ENCODE measurements at regions not wholly inside any gene's neighbourhood (a gene's known extent, or its start where the extent isn't known, plus 50 kb on each side); places are given as distances from the start of the nearest gene placed in this dataset.

DNA sequence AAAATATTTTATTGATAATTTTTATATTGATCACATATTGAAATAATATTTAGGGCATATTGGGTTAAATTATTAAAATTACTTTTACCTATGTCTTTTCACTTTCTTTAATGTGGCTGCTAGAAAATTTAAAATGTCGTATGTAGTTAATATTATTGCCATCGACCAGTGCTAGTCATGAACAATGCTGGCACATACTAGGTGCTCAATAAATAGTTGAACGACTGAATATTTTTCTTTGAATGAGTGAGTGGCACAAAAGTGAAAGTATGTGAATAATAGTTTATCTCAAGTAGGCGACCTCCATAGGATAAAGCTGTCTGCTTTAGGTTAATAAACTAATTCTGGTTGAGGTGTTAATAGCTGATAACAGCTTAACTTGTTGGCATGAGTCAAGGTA lies 150.8 kb upstream of the FGGY start:
- no peaks in the 10 kb centered on the region for H3K79me2 ChIP-seq (ENCODE audit: control insufficient read depth in 1 of 2, insufficient read depth in 2 of 2, low read length in 2 of 2)
- H3K23ac ChIP-seq (ENCODE audit: insufficient read length): no peak overlapping the region
- DNase-seq (ENCODE audit: low read depth in 1 of 2, low spot score in 2 of 2) (no peak), FAIRE-seq (no peak)
- H3K27me3 ChIP-seq (replicated peaks in 1 of 4; ENCODE audit: control insufficient read depth in 3 of 4, extremely low read depth in 1 of 4, insufficient read depth in 3 of 4, low read length in 3 of 4): peaks cover 0 to 8% (median 1%) of the 10 kb centered on the region in 4 experiments; a peak in 3 of 7 replicates
- no peak overlapping the region for H3K14ac ChIP-seq (ENCODE audit: insufficient read length)
- ChIA-PET CTCF (ENCODE audit: partially characterized antibody) (interaction anchor here (0.7 kb wide), 1 partner anchor 573 kb away, joined by 3 read pairs; no protein-coding TSS in a partner anchor), POLR2A (ENCODE audit: partially characterized antibody) (interaction anchor here (0.9 kb wide), 1 partner anchor 362 kb away, joined by 3 read pairs; the partner anchor contains the start of gene JUN)
- no peaks in the 10 kb centered on the region for H3K9me3 ChIP-seq (ENCODE audit: insufficient read depth in 2 of 2, low read depth in 1 of 2, low read length in 1 of 2)
- H2AK5ac ChIP-seq (ENCODE audit: low read depth, low read length): no peak overlapping the region
- peak overlapping the region; percentile 75 to 81; a peak in 3 of 4 replicates for H3K4me2 ChIP-seq (ENCODE audit: insufficient read depth in 1 of 2, low read depth in 2 of 2, low read length in 2 of 2)
- H2BK120ac ChIP-seq (replicated peaks; ENCODE audit: low read depth, low read length): no peak overlapping the region
- no peak overlapping the region for H2AFZ ChIP-seq (ENCODE audit: low read length)
- no peak overlapping the region for H3K4ac ChIP-seq (replicated peaks; ENCODE audit: insufficient read length, low read depth, low read length)
- H3K4me1 ChIP-seq (replicated peaks in 1 of 4; ENCODE audit: control insufficient read depth in 3 of 4, insufficient read depth in 4 of 4, low read length in 3 of 4): peaks cover 5 to 18% (median 10%) of the 10 kb centered on the region in 4 experiments; a peak in 6 of 7 replicates
- H2BK15ac ChIP-seq (ENCODE audit: low read length): no peak overlapping the region
- 86% methylated on average over 4 of the region's 4 CpGs; no CpG with 5 or more reads in 1 of the 2 experiments for WGBS, 2 experiments (ENCODE audit: extremely low coverage in 1 of 2, insufficient coverage in 1 of 2, insufficient read length in 1 of 2, insufficient replicate concordance in 2 of 2, low coverage in 1 of 2, low lambda C conversion rate in 2 of 2, missing lambda C conversion rate in 1 of 2)
- H4K20me1 ChIP-seq (replicated peaks in 1 of 2; ENCODE audit: control insufficient read depth in 1 of 2, insufficient read depth in 2 of 2, low read length in 2 of 2): no peaks in the 10 kb centered on the region
- peaks cover 8% of the 10 kb centered on the region; the same call in 1 of the 2 replicates for H3K23me2 ChIP-seq (ENCODE audit: low read depth, low read length)
- H2BK5ac ChIP-seq (ENCODE audit: low read depth, low read length): no peak overlapping the region
- H2BK12ac ChIP-seq (ENCODE audit: low read depth, low read length): no peak overlapping the region
- H3K9ac ChIP-seq (replicated peaks in 1 of 4; ENCODE audit: extremely low read depth in 1 of 4, low read depth in 3 of 4, low read length in 3 of 4): no peak overlapping the region
- H3K18ac ChIP-seq (ENCODE audit: extremely low read depth, low read length): no peak overlapping the region
- peak overlapping the region in 1 of 4 experiments; percentile 62; a peak in 3 of 8 replicates for H3K4me3 ChIP-seq (ENCODE audit: extremely low read depth in 1 of 4, insufficient read depth in 2 of 4, low read depth in 3 of 4, low read length in 4 of 4)
- H3K27ac ChIP-seq (ENCODE audit: low read depth, low read length): no peak overlapping the region
- H3K56ac ChIP-seq (replicated peaks; ENCODE audit: insufficient read length, low read depth, low read length): no peak overlapping the region
- no peak overlapping the region for H4K91ac ChIP-seq (replicated peaks; ENCODE audit: insufficient read length, low read length)
- H3K36me3 ChIP-seq (ENCODE audit: control insufficient read depth in 2 of 4, insufficient read depth in 4 of 4, low read length in 3 of 4): no peaks in the 10 kb centered on the region
- H2BK20ac ChIP-seq (ENCODE audit: low read length): no peak overlapping the region
- no peaks in the 10 kb centered on the region for H3K79me1 ChIP-seq (ENCODE audit: low read depth, low read length)
- H4K8ac ChIP-seq (ENCODE audit: extremely low read depth, insufficient read depth, low read length): no peak overlapping the region
- no peak overlapping the region for H4K5ac ChIP-seq (ENCODE audit: insufficient read length, low read depth, low read length)
- no peak for TF ChIP-seq TEAD4 (IDR thresholded peaks at IDR 0.05; ENCODE audit: low read depth, low read length)
- TF ChIP-seq, protein P1, sequence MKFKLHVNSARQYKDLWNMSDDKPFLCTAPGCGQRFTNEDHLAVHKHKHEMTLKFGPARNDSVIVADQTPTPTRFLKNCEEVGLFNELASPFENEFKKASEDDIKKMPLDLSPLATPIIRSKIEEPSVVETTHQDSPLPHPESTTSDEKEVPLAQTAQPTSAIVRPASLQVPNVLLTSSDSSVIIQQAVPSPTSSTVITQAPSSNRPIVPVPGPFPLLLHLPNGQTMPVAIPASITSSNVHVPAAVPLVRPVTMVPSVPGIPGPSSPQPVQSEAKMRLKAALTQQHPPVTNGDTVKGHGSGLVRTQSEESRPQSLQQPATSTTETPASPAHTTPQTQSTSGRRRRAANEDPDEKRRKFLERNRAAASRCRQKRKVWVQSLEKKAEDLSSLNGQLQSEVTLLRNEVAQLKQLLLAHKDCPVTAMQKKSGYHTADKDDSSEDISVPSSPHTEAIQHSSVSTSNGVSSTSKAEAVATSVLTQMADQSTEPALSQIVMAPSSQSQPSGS (IDR thresholded peaks at IDR 0.05; ENCODE audit: low read length): no peak
- no peak for TF ChIP-seq RFX5 (IDR thresholded peaks at IDR 0.05; ENCODE audit: borderline replicate concordance, low read depth, low read length)
- no peak for TF ChIP-seq SIRT6 (IDR thresholded peaks at IDR 0.05; ENCODE audit: low read length)
- no peak for TF ChIP-seq TCF12 (IDR thresholded peaks at IDR 0.05; ENCODE audit: low read depth, low read length)
- no peak for TF ChIP-seq CBX8 (IDR thresholded peaks at IDR 0.05; ENCODE audit: borderline replicate concordance, low read depth, low read length)
- TF ChIP-seq TAF1 (IDR thresholded peaks at IDR 0.05; ENCODE audit: low read depth, low read length): no peak
- TF ChIP-seq SUZ12 (IDR thresholded peaks at IDR 0.05; ENCODE audit: low read length): no peak
- no peak for TF ChIP-seq BCL11A (IDR thresholded peaks at IDR 0.05; ENCODE audit: low read depth in 2 of 2, low read length in 2 of 2)
- no peak for TF ChIP-seq CREB1 (IDR thresholded peaks at IDR 0.05)
- TF ChIP-seq, protein P2, sequence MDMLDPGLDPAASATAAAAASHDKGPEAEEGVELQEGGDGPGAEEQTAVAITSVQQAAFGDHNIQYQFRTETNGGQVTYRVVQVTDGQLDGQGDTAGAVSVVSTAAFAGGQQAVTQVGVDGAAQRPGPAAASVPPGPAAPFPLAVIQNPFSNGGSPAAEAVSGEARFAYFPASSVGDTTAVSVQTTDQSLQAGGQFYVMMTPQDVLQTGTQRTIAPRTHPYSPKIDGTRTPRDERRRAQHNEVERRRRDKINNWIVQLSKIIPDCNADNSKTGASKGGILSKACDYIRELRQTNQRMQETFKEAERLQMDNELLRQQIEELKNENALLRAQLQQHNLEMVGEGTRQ (IDR thresholded peaks at IDR 0.05; ENCODE audit: low read length): no peak
- TF ChIP-seq KDM4A (IDR thresholded peaks at IDR 0.05; ENCODE audit: low read depth, low read length, severe bottlenecking): no peak
- TF ChIP-seq CHD1 (IDR thresholded peaks at IDR 0.05; ENCODE audit: low read depth, low read length): no peak

All from H1 (cell line).